K562 (cell line): ENCODE measurements at regions not wholly inside any gene's neighbourhood (a gene's known extent, or its start where the extent isn't known, plus 50 kb on each side); places are given as distances from the start of the nearest gene placed in this dataset.

Experiments
- ATAC-seq: fragments of 200-7000 bp; cut with Tn5 transposase; 3 replicates; pipeline ENCODE4 v1.9.1; 2020; ENCODE audit warnings: moderate library complexity
- BruUV-seq: library from RNA; stranded (reverse); fragments of 400-500 nt; replicated peaks from 2 replicates; lab custom pipeline; 2021; lab: Mats Ljungman, UMichigan
- CTCF ChIA-PET: fragments of 300-600 bp; formaldehyde crosslinking; extraction: SDS; loops from one replicate; lab custom pipeline; 2021; ENCODE audit warnings: low intra/inter-chr PET ratio; lab: Yijun Ruan, JAX
- POLR2A ChIA-PET: fragments of 300-600, 350-650 bp; sonication (Branson Sonifier 250); formaldehyde crosslinking; extraction: SDS; loops from one replicate; lab custom pipeline; 2021; ENCODE audit warnings: antibody characterized with exemption, inconsistent platforms; lab: Yijun Ruan, JAX
- DNase-seq, 4 experiments: peaks; one replicate each; pipeline versions ENCODE4 v3.0.0 to v3.0.0-alpha.2; 2011 to 2018; ENCODE audit warnings: low spot score in 3 of 4, mixed read lengths in 3 of 4; ENCODE audit errors: extremely low read depth in 1 of 4
- FAIRE-seq: peaks from 2 replicates; lab custom pipeline; 2011; peaks lifted over from hg19 to GRCh38; lab: Jason Lieb, UNC
- H2AFZ ChIP-seq: 2 replicates; pipeline ENCODE4 v1.6.0; 2011; ENCODE audit warnings: low read depth, low read length, control low read depth, inconsistent platforms
- H3K27ac ChIP-seq: fragments of 200-600 bp; 3 replicates; pipeline ENCODE4 v1.8.0; 2011; ENCODE audit warnings: low read depth, mild to moderate bottlenecking, control low read depth, inconsistent platforms, low read length, moderate library complexity, mixed read lengths; ENCODE audit errors: extremely low read depth
- H3K27me3 ChIP-seq, 2 experiments: fragments of 300-600 bp in 1 of 2; 2 replicates in 1 of 2; 3 replicates in 1 of 2; pipeline versions ENCODE4 v1.6.0 to v1.8.0; 2011; ENCODE audit warnings: inconsistent platforms in 2 of 2, low read length in 2 of 2, mild to moderate bottlenecking in 1 of 2, mixed read lengths in 1 of 2, moderate library complexity in 1 of 2; ENCODE audit not compliant: control insufficient read depth in 2 of 2, insufficient read depth in 2 of 2
- H3K36me3 ChIP-seq: fragments of 300-600 bp; 3 replicates; pipeline ENCODE4 v1.8.0; 2011; ENCODE audit warnings: mild to moderate bottlenecking, low read length, inconsistent platforms; ENCODE audit not compliant: control insufficient read depth, insufficient read depth
- H3K4me1 ChIP-seq, 2 experiments: fragments of 200-600 bp in 1 of 2; replicated peaks in 1 of 2; 2 replicates in 1 of 2; 3 replicates in 1 of 2; pipeline versions ENCODE4 v1.5.1 to v1.8.0; 2011; ENCODE audit warnings: inconsistent platforms in 2 of 2, low read length in 2 of 2, mild to moderate bottlenecking in 1 of 2, mixed read lengths in 1 of 2, moderate library complexity in 1 of 2; ENCODE audit not compliant: control insufficient read depth in 2 of 2, insufficient read depth in 2 of 2
- H3K4me2 ChIP-seq: 2 replicates; pipeline ENCODE4 v1.6.1; 2011; ENCODE audit warnings: low read length, control low read depth, inconsistent platforms, mixed read lengths; ENCODE audit not compliant: insufficient read depth
- H3K4me3 ChIP-seq: fragments of 200-600 bp; sonication (generic), shearing (Covaris generic); 2 replicates; pipeline ENCODE4 v1.5.1; 2016; ENCODE audit warnings: control low read depth, inconsistent platforms
- H3K79me2 ChIP-seq: fragments of 200-600 bp; 3 replicates; pipeline ENCODE4 v1.8.0; 2011; ENCODE audit warnings: low read length, inconsistent platforms; ENCODE audit not compliant: control insufficient read depth, insufficient read depth
- H3K9ac ChIP-seq, 2 experiments: 2 replicates each; pipeline versions ENCODE4 v1.6.0 to v1.6.1; 2011; ENCODE audit warnings: low read depth in 2 of 2, low read length in 2 of 2, control low read depth in 1 of 2, inconsistent platforms in 1 of 2, mild to moderate bottlenecking in 1 of 2, mixed read lengths in 1 of 2; ENCODE audit not compliant: insufficient read depth in 1 of 2
- H3K9me1 ChIP-seq: one replicate; pipeline ENCODE4 v1.6.0; 2011; ENCODE audit warnings: inconsistent platforms, mild to moderate bottlenecking, low read length, moderate library complexity; ENCODE audit not compliant: control insufficient read depth, insufficient read depth
- H3K9me3 ChIP-seq: replicated peaks from 2 replicates; pipeline ENCODE4 v1.5.1; 2011; ENCODE audit warnings: low read depth, low read length, inconsistent platforms; ENCODE audit not compliant: control insufficient read depth, insufficient read depth
- H4K20me1 ChIP-seq: replicated peaks from 2 replicates; pipeline ENCODE4 v1.6.1; 2011; ENCODE audit warnings: low read length, inconsistent platforms, mixed read lengths; ENCODE audit not compliant: control insufficient read depth, insufficient read depth
- BRD4 ChIP-seq: fragments of 200-600 bp; sonication (generic); IDR thresholded peaks from 2 replicates; pipeline ENCODE4 v1.6.1; 2017; ENCODE audit warnings: inconsistent platforms
- C11orf30 ChIP-seq: fragments of 450-650 bp; IDR thresholded peaks from 2 replicates; pipeline ENCODE4 v1.6.1; 2016; ENCODE audit warnings: low read depth, mild to moderate bottlenecking
- E2F1 ChIP-seq: sonication (generic); formaldehyde crosslinking; IDR thresholded peaks from 2 replicates; pipeline ENCODE4 v1.8.1; 2023; ENCODE audit warnings: mild to moderate bottlenecking, missing genetic modification reagents, moderate library complexity
- GABPB1 ChIP-seq: sonication (generic); formaldehyde crosslinking; IDR thresholded peaks from 2 replicates; pipeline ENCODE4 v1.8.0; 2022; ENCODE audit warnings: mild to moderate bottlenecking, missing genetic modification reagents
- HCFC1 ChIP-seq: IDR thresholded peaks from 2 replicates; pipeline ENCODE4 v1.6.1; 2012; ENCODE audit warnings: low read depth, low read length, improper control_type of control experiment
- NFIC ChIP-seq: fragments of 450-650 bp; IDR thresholded peaks from 2 replicates; pipeline ENCODE4 v1.6.1; 2017; ENCODE audit warnings: mild to moderate bottlenecking, inconsistent platforms
- NR2C2 ChIP-seq, 2 experiments: fragments of 200-800 bp in 1 of 2; sonication (Bioruptor generic) in 1 of 2; sonication (generic) in 1 of 2; formaldehyde crosslinking in 1 of 2; IDR thresholded peaks; 2 replicates each; pipeline versions ENCODE4 v1.6.1 to v1.8.0; 2016 to 2022; ENCODE audit warnings: mild to moderate bottlenecking in 1 of 2, missing compliant biosample characterization in 1 of 2, missing genetic modification characterization in 1 of 2, missing genetic modification reagents in 1 of 2
- SAFB ChIP-seq: fragments of 200-400 bp; formaldehyde crosslinking; IDR thresholded peaks from 2 replicates; pipeline ENCODE4 v1.6.1; 2017; ENCODE audit warnings: low read depth, low read length, borderline replicate concordance
- ZKSCAN8 ChIP-seq: fragments of 200-800 bp; sonication (Bioruptor generic); IDR thresholded peaks from 2 replicates; pipeline ENCODE4 v1.6.1; 2016; ENCODE audit warnings: missing genetic modification characterization, missing compliant biosample characterization
- ZNF316 ChIP-seq: fragments of 450-650 bp; IDR thresholded peaks from 2 replicates; pipeline ENCODE4 v1.6.1; 2016
- ZNF41 ChIP-seq: fragments of 250-450 bp; sonication (Bioruptor Pico); conservative IDR thresholded peaks from 2 replicates; pipeline ENCODE4 v1.4.0; 2020; ENCODE audit warnings: mild to moderate bottlenecking
- ZNF668 ChIP-seq: fragments of 250-450 bp; sonication (Bioruptor Pico); IDR thresholded peaks from 2 replicates; pipeline ENCODE4 v1.8.0; 2022; ENCODE audit warnings: mild to moderate bottlenecking, inconsistent platforms
- WGBS: fragments of 100-300 bp; shearing (Covaris generic); methylation state at CpG from one replicate; pipeline ENCODE4 v1.1.6; 2016; ENCODE audit warnings: low coverage, mixed read lengths; ENCODE audit not compliant: insufficient coverage; ENCODE audit errors: missing lambda C conversion rate; 5-methylcytosine and 5-hydroxymethylcytosine counted together
- in situ Hi-C: fragments of 300-500 bp; cut with MboI; formaldehyde crosslinking; loops from 4 replicates; pipeline ENCODE4 v1.15.0; 2018; ENCODE audit warnings: inconsistent platforms, mixed read lengths
- intact Hi-C: fragments of 100-400 bp; cut with micrococcal nuclease; formaldehyde crosslinking; loops from 2 replicates; pipeline ENCODE4 v1.14.2; 2022
- TF ChIP-seq, protein P1 (sequence below): IDR thresholded peaks from 2 replicates; pipeline ENCODE4 v1.6.1; 2016; ENCODE audit warnings: missing genetic modification characterization, missing compliant biosample characterization

- H3K36me3 ChIP-seq, result no peaks in the 10 kb centered on the region
- H3K9ac ChIP-seq, result no peak overlapping the region
- POLR2A ChIA-PET, result no interaction called here
- H4K20me1 ChIP-seq, result no peaks in the 10 kb centered on the region
- DNase-seq (no peak), ATAC-seq (no peak), FAIRE-seq (no peak)
- H3K4me3 ChIP-seq, result no peak overlapping the region
- H3K27ac ChIP-seq, result no peak overlapping the region
- CTCF ChIA-PET, result no interaction called here
- H3K9me3 ChIP-seq, result no peaks in the 10 kb centered on the region
- WGBS, result 34% methylated on average over 3 of the region's 3 CpGs
- H2AFZ ChIP-seq, result no peak overlapping the region
- intact Hi-C loops (no loop called here), in situ Hi-C loops (no loop called here)
- H3K4me1 ChIP-seq, result no peaks in the 10 kb centered on the region
- H3K4me2 ChIP-seq, result no peak overlapping the region
- H3K79me2 ChIP-seq, result no peaks in the 10 kb centered on the region
- H3K27me3 ChIP-seq, result no peaks in the 10 kb centered on the region
- no TSS peak for BruUV-seq
- TF ChIP-seq ZNF316 (no peak), BRD4 (no peak), ZNF668 (CRISPR knock-in tag) (no peak), HCFC1 (no peak), GABPB1 (CRISPR knock-in tag) (no peak), ZNF41 (CRISPR knock-in tag) (no peak), C11orf30 (no peak), E2F1 (no peak), SAFB (no peak), ZKSCAN8 (no peak), NFIC (no peak), NR2C2 (CRISPR knock-in tag; IDR thresholded peaks at IDR 0.05) (no peak), NR2C2 (tag; IDR thresholded peaks at IDR 0.05) (no peak)
- TF ChIP-seq, protein P1, sequence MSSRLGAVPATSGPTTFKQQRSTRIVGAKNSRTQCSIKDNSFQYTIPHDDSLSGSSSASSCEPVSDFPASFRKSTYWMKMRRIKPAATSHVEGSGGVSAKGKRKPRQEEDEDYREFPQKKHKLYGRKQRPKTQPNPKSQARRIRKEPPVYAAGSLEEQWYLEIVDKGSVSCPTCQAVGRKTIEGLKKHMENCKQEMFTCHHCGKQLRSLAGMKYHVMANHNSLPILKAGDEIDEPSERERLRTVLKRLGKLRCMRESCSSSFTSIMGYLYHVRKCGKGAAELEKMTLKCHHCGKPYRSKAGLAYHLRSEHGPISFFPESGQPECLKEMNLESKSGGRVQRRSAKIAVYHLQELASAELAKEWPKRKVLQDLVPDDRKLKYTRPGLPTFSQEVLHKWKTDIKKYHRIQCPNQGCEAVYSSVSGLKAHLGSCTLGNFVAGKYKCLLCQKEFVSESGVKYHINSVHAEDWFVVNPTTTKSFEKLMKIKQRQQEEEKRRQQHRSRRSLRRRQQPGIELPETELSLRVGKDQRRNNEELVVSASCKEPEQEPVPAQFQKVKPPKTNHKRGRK (tag), result no peak
- H3K9me1 ChIP-seq, result no peaks in the 10 kb centered on the region
Observed at GRCh38 chr6:144762469-144762868, 477.3 kb downstream of the UTRN start.
